Thyroid gland (tissue), 4 donors: ENCODE measurements at regions not wholly inside any gene's neighbourhood (a gene's known extent, or its start where the extent isn't known, plus 50 kb on each side); places are given as distances from the start of the nearest gene placed in this dataset.
"Not testable (repeated sequence)": the region's sequence is repeated elsewhere in the genome, so short reads cannot be mapped to it uniquely, and the experiment has no call there.

Source experiments
- DNase-seq, 2 donors: peaks; one replicate each; pipeline ENCODE4 v3.0.0-alpha.2; 2019
- H3K27ac ChIP-seq, 3 donors: fragments of 200-600 bp; sonication (generic); 1 replicate in 2 of 3; 2 replicates in 1 of 3; pipeline ENCODE4 v1.5.1; 2016 to 2019; ENCODE audit warnings: mild to moderate bottlenecking in 1 of 3, moderate library complexity in 1 of 3
- H3K27me3 ChIP-seq: fragments of 200-600 bp; sonication (generic); one replicate; pipeline ENCODE4 v1.5.1; 2019
- H3K36me3 ChIP-seq, 2 donors: fragments of 200-600 bp; sonication (generic); one replicate each; pipeline ENCODE4 v1.5.1; 2016 to 2019
- H3K4me1 ChIP-seq, 2 donors: fragments of 200-600 bp; sonication (generic); one replicate each; pipeline ENCODE4 v1.5.1; 2017 to 2019
- H3K4me3 ChIP-seq, 3 donors: fragments of 200-600 bp; sonication (generic); replicated peaks in 1 of 3; 1 replicate in 2 of 3; 2 replicates in 1 of 3; pipeline ENCODE4 v1.5.1; 2016; ENCODE audit warnings: mild to moderate bottlenecking in 1 of 3
- H3K9me3 ChIP-seq: fragments of 200-600 bp; sonication (generic); one replicate; pipeline ENCODE4 v1.5.1; 2017
- CTCF ChIP-seq, 6 experiments: fragments of 200-600 bp in 3 of 6; fragments of 450-650 bp in 3 of 6; sonication (generic) in 3 of 6; IDR thresholded peaks; one replicate each; pipeline ENCODE4 v1.5.1; 2016 to 2019; ENCODE audit warnings: antibody characterized with exemption in 6 of 6, mild to moderate bottlenecking in 2 of 6, inconsistent platforms in 1 of 6, moderate library complexity in 1 of 6
- POLR2A ChIP-seq, 2 donors: fragments of 450-650 bp; IDR thresholded peaks; one replicate each; pipeline ENCODE4 v1.6.1; 2017; ENCODE audit warnings: antibody characterized with exemption in 2 of 2, mild to moderate bottlenecking in 2 of 2, moderate library complexity in 1 of 2
- WGBS, 2 donors: methylation state at CpG; one replicate each; pipeline ENCODE4 v1.1.5; 2017; 5-methylcytosine and 5-hydroxymethylcytosine counted together
- intact Hi-C: fragments of 100-400 bp; cut with DNase I; formaldehyde crosslinking; loops from one replicate; pipeline ENCODE4 v1.15.1; 2023

- no peaks in the 10 kb centered on the region for H3K4me1 ChIP-seq
- intact Hi-C loops, result no loop called here
- H3K36me3 ChIP-seq, result no peaks in the 10 kb centered on the region
- TF ChIP-seq POLR2A (IDR thresholded peaks at IDR 0.05) (no peak), CTCF (IDR thresholded peaks at IDR 0.05) (no peak)
- no peaks in the 10 kb centered on the region for H3K9me3 ChIP-seq
- no peak overlapping the region for H3K27ac ChIP-seq
- H3K27me3 ChIP-seq, result no peaks in the 10 kb centered on the region
- no peak overlapping the region for H3K4me3 ChIP-seq
- DNase-seq, result no peak
- WGBS, 2 donors, result 80 to 83% methylated on average over 2 of the region's 2 CpGs
These were observed 704.4 kb upstream of the NEGR1 start for GRCh38 chr1:72986591-72987290.

GRCh38 chr1:72985024-72985423, 702.7 kb upstream of the NEGR1 start:
- H3K4me3 ChIP-seq, H3K9me3 ChIP-seq, H3K36me3 ChIP-seq, H3K4me1 ChIP-seq, DNase-seq, H3K27ac ChIP-seq, H3K27me3 ChIP-seq, intact Hi-C loops: not testable (repeated sequence)
- WGBS, 2 donors, result 84 to 91% methylated on average over 11 of the region's 11 CpGs

- intact Hi-C loops, H3K36me3 ChIP-seq, H3K27me3 ChIP-seq, H3K4me3 ChIP-seq, H3K9me3 ChIP-seq, H3K4me1 ChIP-seq, DNase-seq, H3K27ac ChIP-seq: not testable (repeated sequence)
- 85 to 91% methylated on average over 15 of the region's 15 CpGs for WGBS, 2 donors
These were observed 700.7 kb upstream of the NEGR1 start for GRCh38 chr1:72983011-72983410.

- Histone ChIP-seq H3K36me3 (no peaks in the 10 kb centered on the region), H3K9me3 (no peaks in the 10 kb centered on the region), H3K4me1 (no peaks in the 10 kb centered on the region), H3K4me3 (no peak overlapping the region), H3K27ac (no peak overlapping the region), H3K27me3 (no peaks in the 10 kb centered on the region)
- intact Hi-C loops, result no loop called here
- 92 to 94% methylated on average over 1 of the region's 1 CpG for WGBS, 2 donors
- no peak for TF ChIP-seq POLR2A (IDR thresholded peaks at IDR 0.05)
- no peak for TF ChIP-seq CTCF (IDR thresholded peaks at IDR 0.05)
- no peak for DNase-seq
These were observed 687.1 kb upstream of the NEGR1 start for GRCh38 chr1:72969461-72969860.

- H3K4me1 ChIP-seq, result no peaks in the 10 kb centered on the region
- no peak for DNase-seq
- no peaks in the 10 kb centered on the region for H3K36me3 ChIP-seq
- TF ChIP-seq POLR2A (IDR thresholded peaks at IDR 0.05) (no peak), CTCF (IDR thresholded peaks at IDR 0.05) (no peak)
- no peak overlapping the region for H3K27ac ChIP-seq
- no peak overlapping the region for H3K4me3 ChIP-seq
- H3K27me3 ChIP-seq, result no peaks in the 10 kb centered on the region
- no peaks in the 10 kb centered on the region for H3K9me3 ChIP-seq
- intact Hi-C loops, result no loop called here
These were observed 672.6 kb upstream of the NEGR1 start for GRCh38 chr1:72954943-72955342.

- H3K36me3 ChIP-seq, DNase-seq, H3K9me3 ChIP-seq, intact Hi-C loops, H3K4me1 ChIP-seq, H3K27me3 ChIP-seq, H3K27ac ChIP-seq, H3K4me3 ChIP-seq: not testable (repeated sequence)
- 79% methylated on average over 3 of the region's 3 CpGs for WGBS, 2 donors
These were observed 668.6 kb upstream of the NEGR1 start for GRCh38 chr1:72950900-72951299.
